GM12872 (cell line): ENCODE measurements at regions not wholly inside any gene's neighbourhood (a gene's known extent, or its start where the extent isn't known, plus 50 kb on each side); places are given as distances from the start of the nearest gene placed in this dataset.

ENCODE experiments used
- CTCF ChIP-seq: IDR thresholded peaks from 3 replicates; pipeline ENCODE4 v1.5.1; 2011; ENCODE audit warnings: low read depth, mild to moderate bottlenecking, low read length, moderate library complexity; ENCODE audit not compliant: insufficient read depth

DNA sequence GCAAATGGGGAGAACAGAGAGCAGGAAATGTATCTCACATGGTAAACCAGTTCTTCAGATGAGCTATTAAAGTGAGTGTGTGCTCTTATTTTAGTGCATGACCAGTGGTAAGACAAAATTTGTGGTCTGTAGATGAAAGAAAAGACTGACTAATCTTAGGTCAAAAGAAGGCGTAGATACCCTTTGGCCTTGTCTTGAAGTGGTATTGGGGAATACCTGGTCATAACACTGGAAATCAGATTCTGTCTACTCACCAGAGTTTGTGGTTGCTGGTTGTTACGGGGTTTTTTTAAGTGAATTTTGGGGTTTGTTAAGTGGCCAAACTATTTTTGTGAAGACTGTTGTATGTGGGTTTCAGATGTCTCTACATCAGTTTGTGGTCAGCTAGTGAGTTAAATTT is 173.5 kb downstream of the KDM5D start:
- no peak for TF ChIP-seq CTCF

GRCh38 chrY:19567943-19568342 is 176.6 kb downstream of the KDM5D start:
- TF ChIP-seq CTCF = no peak

DNA sequence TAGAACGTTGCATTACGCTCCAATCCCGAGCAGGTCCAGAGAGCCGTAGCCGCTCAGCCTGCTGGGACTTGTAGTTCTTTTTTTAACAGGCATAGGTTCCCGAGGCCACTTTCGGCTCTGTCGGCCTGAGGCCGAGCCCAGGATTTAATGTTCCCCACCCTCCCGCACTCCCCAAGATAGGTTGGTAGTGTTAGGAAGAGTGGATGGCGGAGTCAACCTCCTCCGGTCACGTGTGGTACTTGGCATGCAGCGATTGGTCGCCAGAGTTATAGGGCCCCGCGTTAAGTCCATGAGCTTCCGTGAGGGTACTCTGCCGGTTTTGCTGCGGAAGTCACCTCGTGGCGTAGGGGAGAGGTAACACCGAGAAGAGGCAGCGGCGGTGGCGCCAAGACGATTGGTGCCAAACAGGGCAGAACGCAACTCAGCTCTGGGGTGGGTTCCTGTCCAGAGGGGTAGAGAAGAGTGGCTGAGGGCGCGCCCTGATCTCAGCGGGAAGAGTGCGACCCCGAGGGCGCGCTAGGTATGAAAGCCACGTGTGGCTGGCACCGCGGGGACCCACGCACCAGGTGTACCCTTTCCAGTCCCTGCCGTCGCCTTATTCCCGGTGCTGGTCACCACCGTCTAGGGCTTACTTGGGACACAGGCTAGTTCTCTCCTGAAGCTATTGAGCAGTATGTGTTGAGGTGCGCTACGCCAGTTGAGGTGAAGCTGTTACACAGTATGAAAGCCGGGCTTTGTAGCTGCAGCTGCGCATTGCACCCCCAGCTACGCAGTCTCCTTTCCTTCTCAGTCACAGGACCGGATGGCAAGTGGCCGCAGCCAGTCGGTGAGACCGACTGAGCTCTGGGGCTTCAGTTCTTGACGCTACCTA is 177.2 kb downstream of the KDM5D start:
- no peak for TF ChIP-seq CTCF

DNA sequence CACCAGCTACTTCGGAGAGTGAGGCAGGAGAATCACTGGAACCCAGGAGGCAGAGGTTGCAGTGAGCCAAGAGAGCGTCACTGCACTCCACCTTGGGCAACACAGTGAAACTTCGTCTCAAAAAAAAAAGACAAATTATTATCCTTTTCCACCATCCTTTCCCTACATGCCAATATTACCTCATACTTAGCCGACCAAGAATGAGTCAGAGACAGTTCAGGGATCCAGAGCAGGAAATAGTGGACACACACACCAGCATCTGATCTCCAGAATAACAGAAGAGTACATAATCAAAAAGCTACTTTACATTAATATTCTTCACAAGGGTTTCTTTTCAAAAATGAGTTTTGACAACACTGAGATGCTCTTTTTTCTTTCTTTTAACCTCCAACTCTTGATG is 185.4 kb downstream of the KDM5D start:
- no peak for TF ChIP-seq CTCF

DNA sequence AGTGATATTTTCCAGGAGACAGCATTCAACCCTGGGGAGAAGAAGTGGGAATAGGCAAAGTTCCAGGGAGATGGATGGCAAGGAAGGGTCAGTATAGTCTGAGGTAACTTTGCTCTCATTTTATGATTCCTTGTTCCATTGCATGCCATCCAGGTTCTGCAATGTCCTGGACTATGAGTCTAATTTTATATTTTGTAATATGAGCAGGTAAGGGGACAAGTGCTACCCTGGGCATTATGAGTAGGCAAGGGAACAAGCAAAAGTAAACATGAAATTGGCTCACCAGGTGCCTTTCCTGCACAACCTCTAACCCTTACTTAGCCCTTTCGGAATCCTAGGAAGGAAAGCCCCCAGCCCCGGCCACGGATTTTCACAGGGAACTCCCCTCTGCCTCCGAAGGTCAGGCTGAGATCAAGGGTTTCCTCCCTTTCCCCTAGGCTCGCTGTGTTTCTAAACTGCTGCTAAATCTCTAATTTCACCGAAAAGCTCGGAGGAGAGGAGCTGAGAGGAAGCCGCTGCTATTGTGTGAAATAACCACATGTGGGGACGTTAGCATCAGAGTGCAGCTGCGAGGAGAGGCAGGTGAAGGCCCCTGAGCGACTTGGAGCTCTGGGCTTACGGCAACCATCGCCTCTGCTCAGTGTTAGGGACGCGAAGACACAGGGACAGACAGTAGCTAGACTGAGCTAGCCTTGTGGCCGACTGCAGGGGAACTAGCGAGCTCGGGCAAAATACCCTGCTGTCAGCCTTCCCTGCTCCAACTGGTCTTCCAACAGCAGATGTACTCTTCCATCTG is 194.7 kb downstream of the KDM5D start:
- no peak for TF ChIP-seq CTCF

GRCh38 chrY:19541475-19542306 is 202.8 kb downstream of the KDM5D start:
- no peak for TF ChIP-seq CTCF

GRCh38 chrY:19521976-19522375 is 222.6 kb downstream of the KDM5D start:
- no peak for TF ChIP-seq CTCF
